ENCODE measurements at regions not wholly inside any gene's neighbourhood (a gene's known extent, or its start where the extent isn't known, plus 50 kb on each side); places are given as distances from the start of the nearest gene placed in this dataset.

- TF ChIP-seq CTCF (IDR thresholded peaks at IDR 0.05) = no peak
- TF ChIP-seq ZFX (IDR thresholded peaks at IDR 0.05; ENCODE audit: borderline replicate concordance) = no peak
Measured at GRCh38 chr4:35565640-35566039, 678.7 kb downstream of the ARAP2 start.

GRCh38 chr4:35591035-35591434 lies 653.3 kb downstream of the ARAP2 start:
- no peak overlapping the region for H3K27ac ChIP-seq
- TF ChIP-seq ZFX (IDR thresholded peaks at IDR 0.05; ENCODE audit: borderline replicate concordance) (no peak), CTCF (IDR thresholded peaks at IDR 0.05) (no peak)

More at GRCh38 chr4:35565640-35566039, 678.7 kb downstream of the ARAP2 start:
- H3K27ac ChIP-seq = no peak overlapping the region

- H3K27ac ChIP-seq = no peak overlapping the region
- TF ChIP-seq CTCF (IDR thresholded peaks at IDR 0.05) = no peak
- TF ChIP-seq ZFX (IDR thresholded peaks at IDR 0.05; ENCODE audit: borderline replicate concordance) = no peak
Measured at GRCh38 chr4:35604252-35604651, 640.1 kb downstream of the ARAP2 start.

- no peak overlapping the region for H3K27ac ChIP-seq
- TF ChIP-seq ZFX (IDR thresholded peaks at IDR 0.05; ENCODE audit: borderline replicate concordance) (no peak), CTCF (IDR thresholded peaks at IDR 0.05) (no peak)
Measured at GRCh38 chr4:35604724-35605123, 639.6 kb downstream of the ARAP2 start.

- no peak overlapping the region for H3K27ac ChIP-seq
- TF ChIP-seq ZFX (IDR thresholded peaks at IDR 0.05; ENCODE audit: borderline replicate concordance) (no peak), CTCF (IDR thresholded peaks at IDR 0.05) (no peak)
Measured at GRCh38 chr4:35608205-35608604, 636.1 kb downstream of the ARAP2 start.

GRCh38 chr4:35614120-35614519 lies 630.2 kb downstream of the ARAP2 start:
- no peak overlapping the region for H3K27ac ChIP-seq
- TF ChIP-seq CTCF (IDR thresholded peaks at IDR 0.05) (no peak), ZFX (IDR thresholded peaks at IDR 0.05; ENCODE audit: borderline replicate concordance) (no peak)

GRCh38 chr4:35639929-35640328 lies 604.4 kb downstream of the ARAP2 start:
- H3K27ac ChIP-seq = no peak overlapping the region
- TF ChIP-seq ZFX (IDR thresholded peaks at IDR 0.05; ENCODE audit: borderline replicate concordance) (no peak), CTCF (IDR thresholded peaks at IDR 0.05) (no peak)

Measured in 22Rv1 (cell line).